GM18909 (cell line): ENCODE measurements at regions not wholly inside any gene's neighbourhood (a gene's known extent, or its start where the extent isn't known, plus 50 kb on each side); places are given as distances from the start of the nearest gene placed in this dataset.

Experiments used
- ATAC-seq: cut with Tn5 transposase; IDR thresholded peaks from one replicate; pipeline ENCODE4 v1.9.1; 2021; ENCODE audit warnings: mild to moderate bottlenecking; ENCODE audit not compliant: unreplicated experiment, poor library complexity

DNA sequence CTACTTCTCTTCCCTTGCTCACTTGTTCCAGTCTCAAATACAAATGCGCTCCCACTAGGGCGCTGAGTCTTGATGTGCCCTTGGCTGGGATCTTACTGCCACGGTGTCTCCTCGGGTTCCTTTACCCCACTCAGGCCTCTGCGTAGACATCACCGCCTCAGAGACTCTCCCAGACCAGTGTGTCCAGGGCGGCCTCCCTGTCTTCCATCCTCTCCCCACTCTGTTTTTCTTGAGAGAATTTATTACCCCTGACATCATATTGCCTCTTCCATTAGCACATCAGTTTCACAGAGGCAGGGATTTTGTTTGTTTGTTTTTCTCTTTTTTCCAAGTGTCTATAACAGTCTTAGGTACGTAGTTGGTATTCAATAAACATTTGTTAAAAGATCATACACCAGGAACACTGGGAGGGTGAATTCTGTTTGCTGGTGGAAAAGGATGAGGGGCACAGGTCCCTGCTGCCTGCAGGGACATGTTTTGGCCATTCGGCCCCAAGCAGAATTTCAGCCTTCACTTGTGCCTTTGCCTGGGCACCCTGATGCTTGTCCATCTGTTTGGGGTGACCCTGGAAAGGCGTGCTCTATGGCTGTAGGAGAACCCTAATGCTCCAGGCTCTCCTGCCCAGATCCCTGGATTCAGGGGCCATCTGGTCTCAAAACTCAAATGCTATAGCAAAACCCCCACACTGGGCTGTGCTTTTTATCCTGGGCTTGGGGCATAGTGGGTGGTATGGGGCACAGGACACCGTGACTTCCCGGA lies 55.0 kb downstream of the RPL37A start:
- no peak for ATAC-seq

- peak; percentile 49 for ATAC-seq
Observed at GRCh38 chr2:216554286-216554685, 55.6 kb downstream of the RPL37A start.

GRCh38 chr2:216554755-216555154 lies 56.1 kb downstream of the RPL37A start:
- no peak for ATAC-seq

- no peak for ATAC-seq
Observed at GRCh38 chr2:216555274-216555673, 56.6 kb downstream of the RPL37A start.

DNA sequence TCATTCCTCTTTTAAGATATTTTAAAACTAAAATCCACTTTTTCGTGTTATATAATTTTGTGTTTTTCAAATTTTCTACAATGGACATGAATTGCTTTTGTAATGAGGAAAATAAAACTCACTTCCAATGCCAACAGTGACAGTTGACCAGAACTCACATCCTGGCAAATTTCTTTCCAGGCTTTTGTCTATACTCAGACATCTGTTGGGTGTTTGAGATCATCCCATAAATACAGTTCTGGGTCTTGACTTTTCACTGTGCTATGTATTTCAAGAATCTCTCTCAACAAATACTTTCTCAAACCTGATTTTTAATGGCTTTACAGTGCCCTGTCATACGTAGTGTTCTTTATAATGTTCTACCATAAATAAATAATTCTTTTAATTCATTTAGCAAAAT lies 57.6 kb downstream of the RPL37A start:
- ATAC-seq: no peak

DNA sequence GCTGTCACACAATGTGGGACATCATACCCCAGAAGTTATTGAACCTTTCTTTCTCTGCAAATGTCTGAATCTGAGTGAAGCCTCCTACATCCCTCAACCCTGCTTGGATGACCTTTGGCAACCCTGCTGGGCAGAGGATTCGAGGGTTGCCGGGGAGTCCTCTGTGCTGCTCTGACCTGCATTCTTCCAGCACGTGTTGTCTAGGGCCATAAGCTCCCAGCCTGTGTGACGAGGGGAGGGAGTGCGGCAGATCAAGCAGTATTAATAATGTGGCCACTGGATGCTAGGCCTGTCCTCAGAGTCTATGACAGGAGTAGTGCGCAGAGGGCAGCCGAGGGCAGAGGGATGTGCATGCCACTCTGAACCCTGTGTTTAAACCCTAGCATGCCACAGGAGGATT lies 58.8 kb downstream of the RPL37A start:
- no peak for ATAC-seq

DNA sequence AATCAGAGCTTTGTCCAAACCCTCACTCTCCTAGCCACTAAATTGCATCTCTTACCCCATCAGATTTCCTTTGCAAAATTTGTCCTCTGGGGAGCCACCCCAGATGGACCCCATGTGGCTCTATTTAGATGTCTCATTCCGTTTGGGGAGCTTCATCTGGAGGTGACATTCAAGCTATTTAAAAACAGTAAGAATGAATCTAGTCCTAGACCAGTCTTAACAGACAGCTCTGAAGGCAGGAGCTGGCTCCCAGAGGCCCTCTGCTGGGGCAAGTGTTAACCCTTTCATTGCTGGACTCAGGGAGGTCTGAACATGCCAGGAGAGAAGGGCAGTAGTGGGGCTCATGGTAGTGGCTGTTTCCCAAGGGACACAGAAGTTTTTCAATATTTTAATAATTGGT lies 59.2 kb downstream of the RPL37A start:
- no peak for ATAC-seq

DNA sequence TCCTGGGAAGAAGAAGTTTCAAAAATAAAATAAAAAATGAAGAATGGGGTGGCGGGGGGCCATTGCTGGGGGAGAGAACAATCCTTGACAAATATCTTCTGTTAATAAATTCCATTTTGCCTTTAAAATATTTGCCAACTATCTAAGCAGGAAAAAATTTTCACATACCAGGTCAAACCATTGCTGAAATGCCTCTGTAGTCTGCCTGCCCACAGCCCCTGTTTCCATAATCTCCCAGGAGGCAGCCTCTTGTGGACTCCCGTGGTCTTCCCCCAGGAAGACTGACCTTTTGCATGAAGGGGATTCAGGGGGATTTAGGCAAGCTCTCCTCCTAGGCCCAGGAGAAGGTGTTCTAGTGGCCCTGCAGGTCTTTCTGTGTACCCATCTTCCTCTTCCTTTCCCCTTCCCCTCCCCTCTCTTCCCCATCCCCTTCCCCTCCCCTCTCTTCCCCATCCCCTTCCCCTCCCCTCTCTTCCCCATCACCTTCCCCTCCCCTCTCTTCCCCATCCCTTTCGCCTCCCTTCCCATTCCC lies 61.0 kb downstream of the RPL37A start:
- ATAC-seq: no peak

DNA sequence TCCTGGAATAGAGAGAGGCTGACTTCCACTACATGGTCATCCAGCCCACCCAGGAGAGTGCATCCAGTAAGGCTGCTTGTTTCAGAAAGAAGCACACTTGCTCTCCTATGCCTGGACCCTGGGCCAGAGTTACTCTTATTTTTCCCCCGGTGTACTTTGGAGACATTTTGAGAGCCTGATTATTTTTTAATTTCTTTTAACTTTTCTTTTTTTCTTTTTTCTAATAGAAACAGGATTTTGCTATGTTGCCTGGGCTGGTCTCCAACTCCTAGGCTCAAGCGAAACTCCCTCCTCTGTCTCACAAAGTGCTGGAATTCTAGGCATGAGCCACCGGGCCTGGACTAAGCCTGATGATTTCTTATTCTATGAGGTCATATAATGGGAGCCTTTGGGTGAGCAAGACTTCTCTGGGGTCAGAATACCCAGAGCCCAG lies 62.2 kb downstream of the RPL37A start:
- ATAC-seq: no peak

GRCh38 chr2:216562696-216563435 lies 64.2 kb downstream of the RPL37A start:
- ATAC-seq: no peak

GRCh38 chr2:216563646-216564045 lies 65.0 kb downstream of the RPL37A start:
- ATAC-seq: no peak

GRCh38 chr2:216564611-216565010 lies 66.0 kb downstream of the RPL37A start:
- no peak for ATAC-seq

GRCh38 chr2:216565956-216566355 lies 67.3 kb upstream of the IGFBP2 start:
- ATAC-seq: no peak

- ATAC-seq: no peak
Observed at GRCh38 chr2:216568576-216568975, 64.6 kb upstream of the IGFBP2 start.

GRCh38 chr2:216569765-216570164 lies 63.5 kb upstream of the IGFBP2 start:
- ATAC-seq: no peak

DNA sequence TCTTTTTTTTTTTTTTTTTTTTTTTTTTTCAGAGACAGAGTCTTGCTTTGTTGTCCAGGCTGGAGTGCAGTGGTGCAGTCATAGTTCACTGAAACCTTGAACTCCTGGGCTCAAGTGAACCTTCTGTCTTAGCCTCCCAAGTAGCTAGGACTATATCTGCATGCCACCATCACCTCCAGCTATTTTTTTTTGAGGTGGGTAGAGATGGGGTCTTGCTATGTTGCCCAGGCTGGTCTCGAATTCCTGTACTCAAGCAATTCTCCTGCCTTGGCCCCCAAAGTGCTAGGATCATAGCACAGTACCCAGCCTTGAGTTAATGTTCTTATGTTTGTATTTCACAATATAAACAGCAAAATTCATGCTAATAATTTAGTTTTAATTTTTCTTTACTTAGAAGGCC lies 62.9 kb upstream of the IGFBP2 start:
- ATAC-seq: no peak

- no peak for ATAC-seq
Observed at GRCh38 chr2:216571178-216571908, 61.9 kb upstream of the IGFBP2 start.

DNA sequence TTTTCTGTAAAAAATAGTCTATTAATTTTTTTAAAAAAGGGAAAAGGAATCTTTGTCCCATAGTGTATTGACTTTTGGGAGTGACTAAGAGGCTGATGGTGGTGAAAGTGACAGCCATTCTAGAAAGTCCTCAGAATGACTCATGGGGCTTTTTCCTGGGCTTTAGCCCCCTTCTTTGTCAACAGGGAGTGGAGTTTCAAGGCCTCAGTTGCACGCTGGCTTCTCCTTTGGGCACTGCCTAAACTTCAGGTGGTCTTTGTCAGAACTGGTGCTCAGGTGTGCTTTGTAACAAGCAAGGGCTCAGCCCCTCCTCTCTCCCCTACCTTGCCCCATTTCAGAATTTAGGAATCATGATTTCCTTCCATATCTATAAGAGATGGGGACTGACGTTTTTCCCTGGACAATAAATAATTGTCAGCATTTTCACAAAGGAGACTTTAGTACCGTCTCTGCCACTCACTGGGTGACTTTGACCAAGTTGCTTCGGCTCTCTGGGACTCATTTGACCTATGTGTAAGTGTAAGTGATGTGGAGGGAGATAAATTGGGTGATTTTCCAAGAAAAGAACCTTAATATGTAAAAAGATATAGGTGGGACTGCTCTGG lies 61.2 kb upstream of the IGFBP2 start:
- ATAC-seq: no peak

DNA sequence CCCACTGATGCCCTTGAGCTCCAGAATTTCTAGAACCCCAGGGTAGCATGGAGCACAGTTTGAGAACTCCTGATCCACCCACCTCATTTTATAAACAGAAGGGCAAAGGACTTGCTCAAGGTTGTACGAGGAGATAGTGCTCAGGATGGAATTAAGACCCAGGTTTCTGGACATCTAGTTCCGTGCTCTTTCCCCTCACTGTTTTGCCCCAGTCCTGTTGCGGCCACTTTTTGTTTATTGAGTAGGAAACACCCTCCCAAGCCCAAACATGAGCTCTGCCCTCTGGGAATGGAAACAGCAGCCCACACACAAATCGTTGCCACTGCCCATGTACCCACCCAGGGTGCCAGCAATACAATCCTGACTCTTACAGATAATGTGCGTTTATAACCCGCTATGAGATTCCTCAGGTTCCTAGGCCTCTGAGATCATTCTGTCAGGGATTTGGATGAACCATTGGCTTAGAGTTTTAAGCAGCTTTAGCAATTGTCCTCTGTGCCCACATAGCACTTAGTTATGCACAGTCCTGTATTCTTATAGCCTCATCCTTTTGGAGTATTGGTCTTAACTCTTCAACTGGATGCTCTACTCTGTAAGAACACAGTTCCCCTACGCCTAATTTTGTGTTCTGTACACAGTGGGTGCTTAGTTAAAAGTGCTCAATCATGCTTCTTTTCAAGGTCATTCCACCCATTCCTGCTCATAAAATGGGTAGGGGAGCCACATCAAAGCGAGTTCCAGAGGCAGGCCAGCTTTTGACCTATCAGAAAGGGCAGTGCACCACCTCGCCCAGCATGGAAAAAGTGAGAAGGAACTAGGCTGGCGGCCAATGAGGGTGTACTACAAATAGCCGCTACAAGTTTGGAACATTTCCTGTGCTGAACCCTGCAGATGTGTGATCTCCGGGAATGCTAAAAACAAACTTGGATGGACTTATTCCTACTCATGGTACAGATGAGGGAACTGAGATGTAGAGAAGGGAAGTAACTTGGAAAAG lies 60.3 kb upstream of the IGFBP2 start:
- ATAC-seq: no peak
